ENCODE measurements at regions not wholly inside any gene's neighbourhood (a gene's known extent, or its start where the extent isn't known, plus 50 kb on each side); places are given as distances from the start of the nearest gene placed in this dataset.

DNA sequence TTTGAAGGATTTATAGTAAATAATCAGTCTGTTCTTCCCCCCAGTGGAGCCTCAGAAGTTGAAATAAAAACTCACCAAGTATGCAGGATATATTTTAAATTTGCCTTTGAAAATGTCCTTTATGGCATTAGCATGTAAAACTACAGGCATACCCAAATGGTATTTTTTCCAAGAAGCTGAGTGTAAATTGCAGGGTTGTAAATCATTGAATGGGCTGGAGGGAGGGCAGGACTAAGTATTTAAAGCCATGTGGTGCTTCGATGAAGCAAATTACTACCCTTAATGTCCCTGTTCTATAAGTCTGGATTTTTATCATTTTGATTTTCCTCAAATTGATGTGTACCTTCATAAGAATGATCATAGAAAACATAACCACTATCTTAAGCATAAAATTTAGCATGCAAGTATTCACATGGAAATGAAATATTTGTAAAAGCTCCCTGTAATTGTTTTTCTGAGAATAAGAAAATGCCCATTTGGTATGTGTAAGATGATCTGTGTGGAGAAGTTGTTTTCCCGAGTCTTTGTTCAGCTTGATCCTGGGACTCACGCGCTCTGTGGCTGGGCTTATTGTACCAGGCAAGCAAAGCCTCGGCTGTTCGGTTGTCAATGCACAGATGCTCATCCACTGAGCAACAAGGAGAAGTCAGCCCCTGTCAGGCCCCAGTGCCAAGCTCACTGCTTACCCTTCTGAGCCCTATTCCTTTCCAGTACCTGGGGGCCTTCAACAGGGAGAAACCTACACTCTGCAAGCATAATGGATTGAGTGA is 66.7 kb downstream of the CD164 start:
- TF ChIP-seq CTCF (IDR thresholded peaks at IDR 0.05) (no peak), POLR2A (IDR thresholded peaks at IDR 0.05) (no peak)

All from heart left ventricle (tissue), 13 donors.